ENCODE measurements at regions not wholly inside any gene's neighbourhood (a gene's known extent, or its start where the extent isn't known, plus 50 kb on each side); places are given as distances from the start of the nearest gene placed in this dataset.
"Not testable (repeated sequence)": the region's sequence is repeated elsewhere in the genome, so short reads cannot be mapped to it uniquely, and the experiment has no call there.

GRCh38 chrX:142296421-142296820 is 91.3 kb upstream of the MAGEC2 start (continued):
- TF ChIP-seq, protein P1, sequence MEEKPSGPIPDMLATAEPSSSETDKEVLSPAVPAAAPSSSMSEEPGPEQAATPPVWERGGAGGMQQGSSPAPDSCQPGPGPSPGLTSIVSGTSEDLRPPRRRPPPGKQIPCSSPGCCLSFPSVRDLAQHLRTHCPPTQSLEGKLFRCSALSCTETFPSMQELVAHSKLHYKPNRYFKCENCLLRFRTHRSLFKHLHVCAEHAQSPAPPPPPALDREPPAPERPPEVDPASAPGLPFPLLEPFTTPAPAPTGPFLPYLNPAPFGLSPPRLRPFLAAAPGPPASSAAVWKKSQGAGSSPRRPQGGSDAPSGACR (CRISPR knock-in tag; IDR thresholded peaks at IDR 0.05) = no peak
- TF ChIP-seq ISX (CRISPR knock-in tag; conservative IDR thresholded peaks at IDR 0.05) (no peak), UBTF (CRISPR knock-in tag; IDR thresholded peaks at IDR 0.05) (no peak)

DNA sequence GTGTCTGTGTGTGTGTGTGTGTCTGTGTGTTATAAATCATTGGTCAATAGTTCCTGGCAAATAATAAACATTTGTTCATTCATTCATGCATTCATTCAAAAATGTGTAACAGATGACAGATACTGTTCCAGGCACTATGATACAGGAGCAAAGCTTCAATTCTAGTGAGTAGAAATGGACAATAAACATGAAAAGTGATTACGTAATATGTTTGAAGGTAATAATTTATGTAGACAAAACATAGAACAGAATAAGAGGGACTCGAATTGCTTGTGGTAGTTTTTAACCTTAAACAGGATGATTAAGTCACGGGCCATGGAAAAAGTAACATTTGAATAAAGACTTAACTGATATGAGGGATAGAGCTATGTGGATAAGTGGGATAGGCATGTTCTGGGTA is 90.1 kb upstream of the MAGEC2 start:
- Histone ChIP-seq H2AFZ (ENCODE audit: low read length) (no peak overlapping the region), H3K79me2 (ENCODE audit: insufficient read depth, low read length) (no peaks in the 10 kb centered on the region), H3K4me3 (replicated peaks in 1 of 3; ENCODE audit: insufficient read depth in 1 of 3, low read depth in 2 of 3, low read length in 3 of 3) (no peak overlapping the region), H3K27me3 (ENCODE audit: control insufficient read depth in 1 of 2, insufficient read depth in 2 of 2, low read length in 2 of 2) (no peaks in the 10 kb centered on the region), H3K4me2 (ENCODE audit: low read depth, low read length) (no peak overlapping the region), H3K4me1 (ENCODE audit: insufficient read depth, low read length) (no peaks in the 10 kb centered on the region), H3K9me3 (ENCODE audit: low read length) (peaks cover 21% of the 10 kb centered on the region), H3K27ac (ENCODE audit: extremely low read length, insufficient read depth, low read length) (no peak overlapping the region), H4K20me1 (ENCODE audit: insufficient read depth, low read length) (no peaks in the 10 kb centered on the region), H3K9ac (ENCODE audit: insufficient read depth, low read depth, low read length) (no peak overlapping the region), H3K36me3 (replicated peaks in 1 of 2; ENCODE audit: control insufficient read depth in 1 of 2, insufficient read depth in 2 of 2, low read length in 2 of 2) (no peaks in the 10 kb centered on the region)
- in situ Hi-C loops (cut with HindIII; ENCODE audit: extremely low pct_ligation_motif_present, low pct_unique_long_range_greater_than_20kb) (no loop called here), intact Hi-C loops (cut with micrococcal nuclease; ENCODE audit: unreplicated experiment) (no loop called here)
- TF ChIP-seq FOXA1 (IDR thresholded peaks at IDR 0.05) = no peak
- TF ChIP-seq FOXA1 (CRISPR knock-in tag; IDR thresholded peaks at IDR 0.05) = no peak
- ATAC-seq (no peak), DNase-seq (ENCODE audit: low spot score) (no peak), FAIRE-seq (no peak)
- ChIA-PET CTCF (ENCODE audit: low intra/inter-chr PET ratio, low total read pairs) (no interaction called here), POLR2A (no interaction called here)
- 5% methylated on average over 3 of the region's 3 CpGs for WGBS (ENCODE audit: low lambda C conversion rate)
- BruUV-seq (replicated peaks) = no TSS peak

DNA sequence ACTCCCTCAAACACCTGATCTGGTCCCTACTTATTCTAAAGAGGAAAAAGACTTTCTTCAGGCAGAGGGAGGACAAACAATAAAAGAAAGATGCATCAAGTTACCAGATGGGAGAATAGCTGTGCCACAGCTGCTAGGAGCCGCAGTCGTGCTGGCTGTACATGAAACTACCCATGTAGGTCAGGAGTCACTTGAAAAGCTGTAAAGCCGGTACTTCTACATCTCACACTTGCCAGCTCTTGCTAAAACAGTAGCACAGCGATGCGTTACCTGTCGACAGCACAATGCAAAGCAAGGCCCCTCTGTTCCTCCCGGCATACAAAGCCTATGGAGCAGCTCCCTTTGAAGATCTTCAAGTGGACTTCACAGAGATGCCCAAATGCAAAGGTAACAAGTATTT is 65.1 kb upstream of the MAGEC2 start:
- in situ Hi-C loops (cut with HindIII; ENCODE audit: extremely low pct_ligation_motif_present, low pct_unique_long_range_greater_than_20kb); DNase-seq (ENCODE audit: low spot score); FAIRE-seq; H3K4me2 ChIP-seq (ENCODE audit: low read depth, low read length); H4K20me1 ChIP-seq (ENCODE audit: insufficient read depth, low read length); H3K27ac ChIP-seq (ENCODE audit: extremely low read length, insufficient read depth, low read length); H3K4me3 ChIP-seq (replicated peaks in 1 of 3; ENCODE audit: insufficient read depth in 1 of 3, low read depth in 2 of 3, low read length in 3 of 3); H2AFZ ChIP-seq (ENCODE audit: low read length); intact Hi-C loops (cut with micrococcal nuclease; ENCODE audit: unreplicated experiment); H3K9ac ChIP-seq (ENCODE audit: insufficient read depth, low read depth, low read length); H3K27me3 ChIP-seq (ENCODE audit: control insufficient read depth in 1 of 2, insufficient read depth in 2 of 2, low read length in 2 of 2); POLR2A ChIA-PET; ATAC-seq; H3K9me3 ChIP-seq (ENCODE audit: low read length); H3K36me3 ChIP-seq (replicated peaks in 1 of 2; ENCODE audit: control insufficient read depth in 1 of 2, insufficient read depth in 2 of 2, low read length in 2 of 2); H3K4me1 ChIP-seq (ENCODE audit: insufficient read depth, low read length); CTCF ChIA-PET (ENCODE audit: low intra/inter-chr PET ratio, low total read pairs); BruUV-seq (replicated peaks); H3K79me2 ChIP-seq (ENCODE audit: insufficient read depth, low read length): not testable (repeated sequence)
- 56% methylated on average over 7 of the region's 7 CpGs for WGBS (ENCODE audit: low lambda C conversion rate)

Data from HepG2 (cell line).